ENCODE measurements at regions not wholly inside any gene's neighbourhood (a gene's known extent, or its start where the extent isn't known, plus 50 kb on each side); places are given as distances from the start of the nearest gene placed in this dataset.
"Not testable (repeated sequence)": the region's sequence is repeated elsewhere in the genome, so short reads cannot be mapped to it uniquely, and the experiment has no call there.

DNA sequence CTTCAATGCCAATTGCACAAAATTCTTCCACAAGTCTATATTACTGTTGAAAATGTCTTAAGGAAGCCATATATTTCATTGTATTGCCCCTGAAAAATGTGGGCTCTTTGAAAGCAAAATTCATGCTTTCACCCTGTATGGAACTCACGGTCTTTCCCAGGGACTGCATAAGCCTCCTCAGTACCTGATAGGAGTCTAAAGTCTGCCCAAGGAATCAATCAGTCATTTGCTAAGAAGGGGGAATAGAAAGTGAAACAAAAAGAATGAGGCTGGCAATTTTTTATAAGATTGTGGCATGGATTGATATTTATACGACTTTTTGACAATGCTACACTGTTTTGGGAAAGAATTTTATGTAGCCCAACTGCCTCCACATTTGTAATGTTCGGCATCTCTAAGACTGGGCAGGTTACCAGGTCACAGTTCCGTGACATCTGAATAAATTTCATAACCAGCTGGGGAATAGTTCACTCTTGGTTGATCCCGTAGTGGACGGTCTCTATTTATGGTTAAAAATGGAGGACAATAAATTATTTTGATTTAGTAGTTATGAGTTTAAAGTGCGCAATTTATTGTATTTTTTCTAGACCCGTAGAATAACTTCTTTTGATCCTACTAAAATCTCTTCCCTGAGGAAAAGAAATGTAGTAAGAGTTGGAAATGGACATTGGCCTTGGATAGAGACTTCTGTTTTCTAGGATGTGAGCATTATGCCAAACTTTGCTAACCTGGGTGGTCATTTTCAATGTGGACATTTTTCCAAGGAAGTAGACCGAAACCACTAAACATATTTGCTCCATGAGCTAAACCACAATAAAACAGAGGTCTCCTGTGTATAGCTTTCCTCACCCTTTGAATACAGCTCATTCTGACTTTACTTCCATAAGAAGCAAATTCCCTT lies 1585.4 kb downstream of the EFNB2 start:
- DNase-seq (ENCODE audit: low read depth) = no peak
- ChIA-PET POLR2A (no interaction called here), CTCF (no interaction called here)
- Histone ChIP-seq H3K36me3 (ENCODE audit: control insufficient read depth, insufficient read depth, low read length) (no peaks in the 10 kb centered on the region), H3K4me3 (ENCODE audit: low read depth, low read length) (no peak overlapping the region), H3K27me3 (ENCODE audit: control insufficient read depth, insufficient read depth, low read length) (no peaks in the 10 kb centered on the region)
- no peak for TF ChIP-seq CTCF (IDR thresholded peaks at IDR 0.05; ENCODE audit: insufficient read depth, low read depth, low read length)

DNA sequence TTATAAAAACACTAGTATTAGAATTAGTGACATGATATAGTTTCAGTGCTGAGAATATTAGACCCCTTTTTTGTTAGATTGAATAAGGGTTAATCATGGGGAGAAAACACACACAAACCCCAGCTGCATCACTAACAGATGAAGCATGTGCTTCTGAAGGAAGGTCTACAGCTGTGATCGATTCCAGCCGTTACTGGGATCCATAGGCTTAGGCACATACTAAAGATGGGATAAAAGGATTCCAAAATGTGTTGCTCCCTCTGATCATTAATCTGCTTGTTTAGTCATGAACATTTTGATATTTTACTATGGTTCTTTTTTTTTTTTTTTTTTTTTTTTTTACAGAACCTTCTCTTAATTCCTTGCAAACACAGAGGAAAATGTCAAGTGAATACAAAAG lies 1591.3 kb downstream of the EFNB2 start:
- ChIA-PET POLR2A (no interaction called here), CTCF (no interaction called here)
- no peaks in the 10 kb centered on the region for H3K36me3 ChIP-seq (ENCODE audit: control insufficient read depth, insufficient read depth, low read length)
- TF ChIP-seq CTCF (IDR thresholded peaks at IDR 0.05; ENCODE audit: insufficient read depth, low read depth, low read length) = no peak
- H3K4me3 ChIP-seq (ENCODE audit: low read depth, low read length) = no peak overlapping the region
- no peak for DNase-seq (ENCODE audit: low read depth)
- no peaks in the 10 kb centered on the region for H3K27me3 ChIP-seq (ENCODE audit: control insufficient read depth, insufficient read depth, low read length)

- no peak overlapping the region for H3K4me3 ChIP-seq (ENCODE audit: low read depth, low read length)
- no peaks in the 10 kb centered on the region for H3K36me3 ChIP-seq (ENCODE audit: control insufficient read depth, insufficient read depth, low read length)
- peak; percentile 4 for DNase-seq (ENCODE audit: low read depth)
- ChIA-PET CTCF (no interaction called here), POLR2A (no interaction called here)
- no peak for TF ChIP-seq CTCF (IDR thresholded peaks at IDR 0.05; ENCODE audit: insufficient read depth, low read depth, low read length)
- no peaks in the 10 kb centered on the region for H3K27me3 ChIP-seq (ENCODE audit: control insufficient read depth, insufficient read depth, low read length)
Observed at GRCh38 chr13:104943331-104943730, 1592.1 kb downstream of the EFNB2 start.

DNA sequence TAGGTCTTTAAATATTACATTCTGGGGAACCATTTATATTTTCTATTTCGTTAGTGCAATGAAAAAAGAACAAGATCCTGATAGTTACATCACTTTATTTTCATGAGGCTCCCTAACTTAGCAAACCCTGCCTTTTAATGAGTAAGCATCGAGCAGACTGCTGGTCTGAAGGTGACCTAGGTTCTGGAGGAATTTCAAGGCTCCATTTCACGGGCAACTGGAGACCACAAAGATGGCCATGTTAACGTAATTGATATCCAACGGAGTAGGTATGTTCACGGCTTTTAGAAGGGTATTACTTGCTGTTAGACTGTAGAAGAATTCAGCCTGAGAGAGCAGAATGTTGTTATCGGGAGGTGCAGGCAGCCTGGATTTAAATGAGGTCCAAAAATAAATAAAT lies 1597.6 kb downstream of the EFNB2 start:
- no peak for TF ChIP-seq CTCF (IDR thresholded peaks at IDR 0.05; ENCODE audit: insufficient read depth, low read depth, low read length)
- POLR2A ChIA-PET = no interaction called here
- no peak for DNase-seq (ENCODE audit: low read depth)
- CTCF ChIA-PET = no interaction called here
- Histone ChIP-seq H3K4me3 (ENCODE audit: low read depth, low read length) (no peak overlapping the region), H3K36me3 (ENCODE audit: control insufficient read depth, insufficient read depth, low read length) (no peaks in the 10 kb centered on the region), H3K27me3 (ENCODE audit: control insufficient read depth, insufficient read depth, low read length) (no peaks in the 10 kb centered on the region)

- Histone ChIP-seq H3K36me3 (ENCODE audit: control insufficient read depth, insufficient read depth, low read length) (no peaks in the 10 kb centered on the region), H3K4me3 (ENCODE audit: low read depth, low read length) (no peak overlapping the region), H3K27me3 (ENCODE audit: control insufficient read depth, insufficient read depth, low read length) (no peaks in the 10 kb centered on the region)
- CTCF ChIA-PET = no interaction called here
- POLR2A ChIA-PET = no interaction called here
- DNase-seq (ENCODE audit: low read depth) = no peak
- TF ChIP-seq CTCF (IDR thresholded peaks at IDR 0.05; ENCODE audit: insufficient read depth, low read depth, low read length) = no peak
Observed at GRCh38 chr13:104936304-104936703, 1599.2 kb downstream of the EFNB2 start.

DNA sequence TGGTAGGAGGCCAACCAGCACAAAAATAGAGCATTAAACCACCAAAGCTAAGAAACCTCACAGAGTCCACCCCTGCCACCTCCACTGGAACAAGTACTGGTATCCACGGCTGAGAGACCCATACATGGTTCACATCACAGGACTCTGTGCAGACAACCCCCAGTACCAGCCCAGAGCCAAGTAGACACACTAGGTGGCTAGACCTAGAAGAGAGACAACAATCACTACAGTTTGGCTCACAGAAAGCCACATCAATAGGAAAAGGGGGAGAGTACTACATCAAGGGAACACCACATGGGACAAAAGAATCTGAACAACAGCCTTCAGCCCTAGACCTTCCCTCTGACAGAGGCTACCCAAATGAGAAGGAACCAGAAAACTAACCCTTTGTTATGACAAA lies 1614.9 kb downstream of the EFNB2 start:
- CTCF ChIA-PET; H3K27me3 ChIP-seq (ENCODE audit: control insufficient read depth, insufficient read depth, low read length); DNase-seq (ENCODE audit: low read depth); POLR2A ChIA-PET; H3K4me3 ChIP-seq (ENCODE audit: low read depth, low read length); H3K36me3 ChIP-seq (ENCODE audit: control insufficient read depth, insufficient read depth, low read length): not testable (repeated sequence)

Measured in BJ (cell line).